Testis (tissue), 2 donors: ENCODE measurements at regions not wholly inside any gene's neighbourhood (a gene's known extent, or its start where the extent isn't known, plus 50 kb on each side); places are given as distances from the start of the nearest gene placed in this dataset.

Experiments used
- CTCF ChIP-seq, 3 experiments: fragments of 450-650 bp in 2 of 3; fragments of 200-600 bp in 1 of 3; sonication (generic) in 1 of 3; IDR thresholded peaks; one replicate each; pipeline ENCODE4 v1.5.1; 2016 to 2019; ENCODE audit warnings: antibody characterized with exemption in 3 of 3, mild to moderate bottlenecking in 2 of 3, moderate library complexity in 1 of 3
- POLR2A ChIP-seq: fragments of 450-650 bp; IDR thresholded peaks from one replicate; pipeline ENCODE4 v1.6.1; 2017; ENCODE audit warnings: antibody characterized with exemption, mild to moderate bottlenecking, moderate library complexity

GRCh38 chr2:19799881-19800780 is 101.7 kb downstream of the TTC32 start:
- TF ChIP-seq CTCF (IDR thresholded peaks at IDR 0.05) (no peak), POLR2A (no peak)
